Tibial nerve (tissue), 4 donors: ENCODE measurements at regions not wholly inside any gene's neighbourhood (a gene's known extent, or its start where the extent isn't known, plus 50 kb on each side); places are given as distances from the start of the nearest gene placed in this dataset.

Experiments used
- EP300 ChIP-seq, 2 donors: sonication (generic); formaldehyde crosslinking; IDR thresholded peaks; one replicate each; pipeline ENCODE4 v1.6.1; 2017; ENCODE audit warnings: antibody characterized with exemption in 2 of 2, mild to moderate bottlenecking in 1 of 2
- POLR2A ChIP-seq, 2 donors: fragments of 450-650 bp; IDR thresholded peaks; one replicate each; pipeline ENCODE4 v1.6.1; 2017; ENCODE audit warnings: antibody characterized with exemption in 2 of 2, mild to moderate bottlenecking in 2 of 2, moderate library complexity in 2 of 2
- TF ChIP-seq, protein P1 (sequence below), 5 experiments: fragments of 200-600 bp in 3 of 5; fragments of 450-650 bp in 2 of 5; sonication (generic) in 3 of 5; IDR thresholded peaks; one replicate each; pipeline ENCODE4 v1.5.1; 2016 to 2019; ENCODE audit warnings: antibody characterized with exemption in 5 of 5, mild to moderate bottlenecking in 3 of 5, moderate library complexity in 2 of 5

- TF ChIP-seq, protein P1, sequence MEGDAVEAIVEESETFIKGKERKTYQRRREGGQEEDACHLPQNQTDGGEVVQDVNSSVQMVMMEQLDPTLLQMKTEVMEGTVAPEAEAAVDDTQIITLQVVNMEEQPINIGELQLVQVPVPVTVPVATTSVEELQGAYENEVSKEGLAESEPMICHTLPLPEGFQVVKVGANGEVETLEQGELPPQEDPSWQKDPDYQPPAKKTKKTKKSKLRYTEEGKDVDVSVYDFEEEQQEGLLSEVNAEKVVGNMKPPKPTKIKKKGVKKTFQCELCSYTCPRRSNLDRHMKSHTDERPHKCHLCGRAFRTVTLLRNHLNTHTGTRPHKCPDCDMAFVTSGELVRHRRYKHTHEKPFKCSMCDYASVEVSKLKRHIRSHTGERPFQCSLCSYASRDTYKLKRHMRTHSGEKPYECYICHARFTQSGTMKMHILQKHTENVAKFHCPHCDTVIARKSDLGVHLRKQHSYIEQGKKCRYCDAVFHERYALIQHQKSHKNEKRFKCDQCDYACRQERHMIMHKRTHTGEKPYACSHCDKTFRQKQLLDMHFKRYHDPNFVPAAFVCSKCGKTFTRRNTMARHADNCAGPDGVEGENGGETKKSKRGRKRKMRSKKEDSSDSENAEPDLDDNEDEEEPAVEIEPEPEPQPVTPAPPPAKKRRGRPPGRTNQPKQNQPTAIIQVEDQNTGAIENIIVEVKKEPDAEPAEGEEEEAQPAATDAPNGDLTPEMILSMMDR (IDR thresholded peaks at IDR 0.05): no peak
- TF ChIP-seq EP300 (IDR thresholded peaks at IDR 0.05) (no peak), POLR2A (IDR thresholded peaks at IDR 0.05) (no peak)
Measured at GRCh38 chr4:187726485-187726884, 269.1 kb upstream of the ZFP42 start.
